IMR-90 (cell line): ENCODE measurements at regions not wholly inside any gene's neighbourhood (a gene's known extent, or its start where the extent isn't known, plus 50 kb on each side); places are given as distances from the start of the nearest gene placed in this dataset.
A peak's percentile ranks its signal among the peaks of the same experiment; 100 is the strongest.

ENCODE experiments used
- ATAC-seq: fragments of 200-7000 bp; cut with Tn5 transposase; 2 replicates; pipeline ENCODE4 v1.9.1; 2020; ENCODE audit warnings: low read depth, mild to moderate bottlenecking, moderate library complexity
- BruUV-seq: library from RNA; stranded (reverse); fragments of 400-500 nt; replicated peaks from 2 replicates; lab custom pipeline; 2021; lab: Mats Ljungman, UMichigan
- CTCF ChIA-PET: fragments of 300-600 bp; formaldehyde crosslinking; extraction: SDS; loops from one replicate; lab custom pipeline; 2021; ENCODE audit warnings: antibody characterized with exemption; lab: Yijun Ruan, JAX
- POLR2A ChIA-PET: fragments of 300-600 bp; sonication (Branson Sonifier 250); formaldehyde crosslinking; loops from one replicate; lab custom pipeline; 2022; ENCODE audit warnings: antibody characterized with exemption; ENCODE audit not compliant: unreplicated experiment; lab: Charles Lee
- DNase-seq: peaks from one replicate; pipeline ENCODE4 v3.0.0; 2013
- H2AFZ ChIP-seq: replicated peaks from 2 replicates; pipeline ENCODE3; 2013; ENCODE audit warnings: low read length, mild to moderate bottlenecking; ENCODE audit not compliant: poor library complexity
- H2AK5ac ChIP-seq: 2 replicates; pipeline ENCODE4 v1.6.1; 2013; ENCODE audit warnings: low read depth, low read length, inconsistent platforms
- H2AK9ac ChIP-seq: replicated peaks from 2 replicates; pipeline ENCODE3; 2013; ENCODE audit warnings: mild to moderate bottlenecking, low read depth, low read length, moderate library complexity; ENCODE audit not compliant: poor library complexity
- H2BK120ac ChIP-seq: 2 replicates; pipeline ENCODE4 v1.6.1; 2013; ENCODE audit warnings: low read depth, low read length, inconsistent platforms
- H2BK15ac ChIP-seq: 3 replicates; pipeline ENCODE4 v1.6.1; 2013; ENCODE audit warnings: low read depth, low read length, inconsistent platforms
- H2BK20ac ChIP-seq: 2 replicates; pipeline ENCODE4 v1.6.1; 2013; ENCODE audit warnings: low read depth, mild to moderate bottlenecking, inconsistent platforms, low read length, moderate library complexity
- H2BK5ac ChIP-seq: 2 replicates; pipeline ENCODE4 v1.6.1; 2013; ENCODE audit warnings: mild to moderate bottlenecking, low read depth, low read length, inconsistent platforms; ENCODE audit not compliant: poor library complexity, severe bottlenecking
- H3K14ac ChIP-seq: replicated peaks from 2 replicates; pipeline ENCODE4 v1.6.1; 2013; ENCODE audit warnings: low read depth, low read length, inconsistent platforms
- H3K18ac ChIP-seq: 2 replicates; pipeline ENCODE4 v1.6.1; 2013; ENCODE audit warnings: low read depth, low read length, control low read depth
- H3K23ac ChIP-seq: 2 replicates; pipeline ENCODE4 v1.6.1; 2013; ENCODE audit warnings: low read depth, low read length, inconsistent platforms
- H3K27ac ChIP-seq: 2 replicates; pipeline ENCODE4 v1.5.1; 2013; ENCODE audit warnings: mild to moderate bottlenecking, control low read depth, low read length; ENCODE audit not compliant: insufficient read depth
- H3K27me3 ChIP-seq: 2 replicates; pipeline ENCODE4 v1.6.1; 2013; ENCODE audit warnings: low read length; ENCODE audit not compliant: control insufficient read depth, insufficient read depth
- H3K36me3 ChIP-seq: 2 replicates; pipeline ENCODE4 v1.6.1; 2013; ENCODE audit warnings: low read length, mixed read lengths; ENCODE audit not compliant: control insufficient read depth, insufficient read depth
- H3K4ac ChIP-seq: 2 replicates; pipeline ENCODE4 v1.6.1; 2013; ENCODE audit warnings: low read depth, low read length, inconsistent platforms
- H3K4me1 ChIP-seq: 2 replicates; pipeline ENCODE4 v1.6.1; 2013; ENCODE audit warnings: low read length, mixed read lengths; ENCODE audit not compliant: control insufficient read depth, insufficient read depth
- H3K4me2 ChIP-seq: 2 replicates; pipeline ENCODE4 v1.6.1; 2013; ENCODE audit warnings: low read depth, mild to moderate bottlenecking, control low read depth, low read length, moderate library complexity
- H3K4me3 ChIP-seq: 2 replicates; pipeline ENCODE4 v1.5.1; 2013; ENCODE audit warnings: low read depth, mild to moderate bottlenecking, control low read depth, low read length, moderate library complexity; ENCODE audit not compliant: insufficient read depth
- H3K56ac ChIP-seq: 2 replicates; pipeline ENCODE4 v1.6.1; 2013; ENCODE audit warnings: low read length, inconsistent platforms; ENCODE audit not compliant: insufficient read depth; ENCODE audit errors: extremely low read depth
- H3K79me1 ChIP-seq, 2 experiments: 2 replicates each; pipeline ENCODE4 v1.6.1; 2013; ENCODE audit warnings: low read length in 2 of 2, inconsistent platforms in 1 of 2, low read depth in 1 of 2
- H3K9ac ChIP-seq: 2 replicates; pipeline ENCODE4 v1.6.1; 2013; ENCODE audit warnings: low read depth, low read length, control low read depth
- H3K9me1 ChIP-seq: 2 replicates; pipeline ENCODE4 v1.6.1; 2013; ENCODE audit warnings: low read length, inconsistent platforms; ENCODE audit not compliant: insufficient read depth
- H3K9me3 ChIP-seq: 2 replicates; pipeline ENCODE4 v1.6.1; 2013; ENCODE audit warnings: low read length; ENCODE audit not compliant: control insufficient read depth, insufficient read depth
- H4K20me1 ChIP-seq: 2 replicates; pipeline ENCODE4 v1.6.1; 2013; ENCODE audit warnings: low read length, inconsistent platforms; ENCODE audit not compliant: insufficient read depth
- H4K5ac ChIP-seq: 2 replicates; pipeline ENCODE4 v1.6.1; 2013; ENCODE audit warnings: mild to moderate bottlenecking, low read depth, low read length, control low read depth
- H4K8ac ChIP-seq, 2 experiments: 2 replicates each; pipeline ENCODE4 v1.6.1; 2013; ENCODE audit warnings: low read depth in 2 of 2, low read length in 2 of 2, control low read depth in 1 of 2, inconsistent platforms in 1 of 2
- H4K91ac ChIP-seq: 2 replicates; pipeline ENCODE4 v1.6.1; 2013; ENCODE audit warnings: low read depth, low read length, inconsistent platforms; ENCODE audit not compliant: insufficient read depth
- MAFK ChIP-seq: IDR thresholded peaks from 2 replicates; pipeline ENCODE4 v1.6.1; 2012; ENCODE audit warnings: low read depth, low read length, improper control_type of control experiment
- RAD21 ChIP-seq: IDR thresholded peaks from 2 replicates; pipeline ENCODE4 v1.6.1; 2012; ENCODE audit warnings: low read length, improper control_type of control experiment
- WGBS, 2 experiments: methylation state at CpG; one replicate each; pipeline versions ENCODE4 v1.1.5 to v1.1.7; 2013; ENCODE audit warnings: missing lambda C conversion rate in 2 of 2; ENCODE audit not compliant: insufficient read length in 1 of 2; ENCODE audit errors: extremely low coverage in 2 of 2; 5-methylcytosine and 5-hydroxymethylcytosine counted together
- dilution Hi-C: fragments of 300-500 bp; cut with HindIII; formaldehyde crosslinking; loops from one replicate; pipeline ENCODE4 v1.14.3; 2018; ENCODE audit warnings: low sequenced_read_pairs; ENCODE audit not compliant: unreplicated experiment
- in situ Hi-C: fragments of 300-500 bp; cut with MboI; formaldehyde crosslinking; loops from 3 replicates; pipeline ENCODE4 v1.14.3; 2019; ENCODE audit warnings: low sequenced_read_pairs, inconsistent platforms, mixed read lengths
- intact Hi-C: fragments of 100-400 bp; cut with micrococcal nuclease; formaldehyde crosslinking; loops from 2 replicates; pipeline ENCODE4 v1.10.0; 2022

- no peak overlapping the region for H2AK9ac ChIP-seq
- in situ Hi-C loops, result no loop called here
- H2AK5ac ChIP-seq, result no peak overlapping the region
- no peaks in the 10 kb centered on the region for H3K9me1 ChIP-seq
- BruUV-seq, result no TSS peak
- H3K56ac ChIP-seq, result no peak overlapping the region
- H3K14ac ChIP-seq, result no peak overlapping the region
- no peaks in the 10 kb centered on the region for H3K36me3 ChIP-seq
- no peak overlapping the region for H4K8ac ChIP-seq
- intact Hi-C loops, result no loop called here
- no peak for TF ChIP-seq RAD21
- peak; percentile 55; the same call in 1 of the 2 replicates for TF ChIP-seq MAFK
- no peak overlapping the region for H2BK120ac ChIP-seq
- dilution Hi-C loops, result no loop called here
- H3K4me3 ChIP-seq, result no peak overlapping the region
- no peaks in the 10 kb centered on the region for H3K79me1 ChIP-seq
- no peak overlapping the region for H4K91ac ChIP-seq
- no peaks in the 10 kb centered on the region for H3K27me3 ChIP-seq
- H2BK5ac ChIP-seq, result no peak overlapping the region
- H3K4me2 ChIP-seq, result no peak overlapping the region
- H3K9ac ChIP-seq, result no peak overlapping the region
- DNase-seq, result no peak
- H2BK20ac ChIP-seq, result no peak overlapping the region
- no peak for ATAC-seq
- H3K9me3 ChIP-seq, result peaks cover 2% of the 10 kb centered on the region; the same call in 1 of the 2 replicates
- ChIA-PET POLR2A (no interaction called here), CTCF (no interaction called here)
- no peak overlapping the region for H3K23ac ChIP-seq
- H2AFZ ChIP-seq, result no peak overlapping the region
- no peaks in the 10 kb centered on the region for H4K20me1 ChIP-seq
- H4K5ac ChIP-seq, result no peak overlapping the region
- no peak overlapping the region for H3K27ac ChIP-seq
- no peak overlapping the region for H3K18ac ChIP-seq
- no peaks in the 10 kb centered on the region for H3K4me1 ChIP-seq
- WGBS, 2 experiments, result no CpG with 5 or more reads among the region's 1 CpG
- H3K4ac ChIP-seq, result no peak overlapping the region
- H2BK15ac ChIP-seq, result no peak overlapping the region
These were observed 596.5 kb upstream of the POT1 start for GRCh38 chr7:125526092-125526491.
